22Rv1 (cell line): ENCODE measurements at regions not wholly inside any gene's neighbourhood (a gene's known extent, or its start where the extent isn't known, plus 50 kb on each side); places are given as distances from the start of the nearest gene placed in this dataset.

Experiments
- CTCF ChIP-seq: fragments of 450-650 bp; IDR thresholded peaks from 2 replicates; pipeline ENCODE4 v1.5.1; 2017; ENCODE audit warnings: mild to moderate bottlenecking
- ZFX ChIP-seq: fragments of 450-650 bp; IDR thresholded peaks from 2 replicates; pipeline ENCODE4 v1.6.1; 2017; ENCODE audit warnings: antibody characterized with exemption, borderline replicate concordance

GRCh38 chr4:137602436-137602835, 70.1 kb upstream of the PCDH18 start:
- no peak for TF ChIP-seq CTCF
- TF ChIP-seq ZFX, result no peak
